CD4-positive, alpha-beta T cell treated with Interleukin-17A for 1 hour (primary cell): ENCODE measurements at regions not wholly inside any gene's neighbourhood (a gene's known extent, or its start where the extent isn't known, plus 50 kb on each side); places are given as distances from the start of the nearest gene placed in this dataset.

ENCODE experiments used
- DNase-seq: peaks from one replicate; pipeline ENCODE4 v3.0.0-alpha.2; 2020

DNA sequence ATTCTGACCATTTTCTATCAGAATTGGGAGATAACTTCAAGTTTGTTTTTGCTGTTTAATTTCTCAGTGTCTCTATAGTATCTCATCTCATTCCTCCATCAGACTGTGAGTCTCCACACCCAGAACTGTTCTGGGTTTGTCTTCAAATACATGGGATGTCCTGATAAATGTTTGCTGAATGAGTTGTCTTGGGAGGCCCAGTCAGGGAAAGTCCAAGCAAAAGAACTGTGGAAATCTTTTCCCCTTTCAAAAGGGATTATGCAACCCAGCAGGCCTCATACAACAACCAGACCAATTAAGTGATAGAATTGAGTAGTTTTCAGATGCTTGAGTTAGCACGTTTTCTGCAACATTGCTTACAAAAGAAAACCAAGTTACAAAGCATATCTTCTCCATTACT lies 324.4 kb downstream of the BRINP1 start:
- DNase-seq, result no peak

DNA sequence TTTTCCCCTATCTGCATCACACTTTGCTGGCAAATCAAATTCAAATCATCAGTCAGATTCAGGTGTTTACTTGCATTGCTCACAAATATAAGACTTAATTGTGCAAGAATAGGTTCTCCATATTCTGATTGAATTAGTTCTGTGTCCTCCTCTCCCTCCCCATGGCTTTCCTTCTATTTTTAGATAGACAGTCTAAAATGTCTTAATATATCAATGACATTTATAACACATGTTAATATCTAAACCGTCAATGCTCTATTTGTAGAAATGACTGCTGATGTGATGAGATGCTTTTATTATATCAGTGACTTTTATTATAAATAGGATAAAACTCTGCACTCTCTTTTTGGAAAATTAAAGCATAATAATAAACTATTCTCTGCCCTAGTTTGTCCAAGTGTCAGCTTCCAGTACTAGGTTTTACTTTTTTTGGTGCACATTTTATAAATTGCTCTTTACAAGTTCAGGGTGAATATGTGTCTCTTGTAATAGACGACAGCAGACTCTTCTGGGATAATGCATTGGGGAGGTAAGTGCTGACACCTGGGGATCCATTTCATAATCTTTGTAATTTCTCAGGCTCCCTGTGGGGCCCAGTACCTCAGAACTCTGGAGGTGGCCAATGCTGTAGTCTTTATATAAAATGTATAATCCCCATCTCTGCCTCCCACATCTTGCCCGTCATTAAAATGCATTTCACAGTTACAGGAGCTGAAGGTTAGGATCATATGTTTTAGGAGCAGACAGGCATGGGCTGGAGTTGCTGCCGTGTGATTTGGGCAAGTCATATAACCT lies 321.5 kb downstream of the BRINP1 start:
- DNase-seq, result no peak

- DNase-seq, result no peak
These were observed 319.0 kb downstream of the BRINP1 start for GRCh38 chr9:119050281-119050680.

DNA sequence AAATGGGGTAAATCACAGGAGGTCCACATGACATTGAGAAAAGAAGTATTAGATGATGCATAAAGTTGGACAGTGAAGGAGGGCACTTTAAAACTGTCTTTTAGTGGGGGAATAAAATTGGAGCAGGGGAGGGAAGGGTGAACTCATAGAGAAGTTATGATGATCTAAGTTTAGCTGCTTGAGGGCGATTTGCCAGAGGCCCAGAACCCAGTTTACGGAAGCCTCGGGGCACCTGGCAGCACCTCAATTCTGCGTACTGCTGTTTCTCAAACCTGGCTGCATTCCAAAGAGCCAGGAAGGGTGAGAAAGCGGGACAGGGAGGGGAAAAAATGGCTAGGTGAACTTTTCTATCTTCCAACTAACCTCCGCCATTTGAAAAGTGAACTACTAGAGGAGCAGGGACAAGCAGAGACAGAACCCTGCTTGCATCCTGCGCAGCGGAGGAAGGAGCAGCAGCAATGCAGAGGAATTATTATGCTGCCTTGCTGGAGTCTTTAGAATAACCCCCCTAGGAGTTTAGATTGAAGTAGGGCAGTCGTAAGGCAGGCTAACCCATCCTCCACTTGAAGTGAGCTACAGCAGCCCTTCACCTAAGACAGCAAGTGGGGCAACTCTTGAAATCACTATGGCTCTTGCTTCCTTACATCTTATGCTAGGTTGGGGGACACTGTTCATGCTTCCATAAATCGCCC lies 316.8 kb downstream of the BRINP1 start:
- DNase-seq, result no peak

DNA sequence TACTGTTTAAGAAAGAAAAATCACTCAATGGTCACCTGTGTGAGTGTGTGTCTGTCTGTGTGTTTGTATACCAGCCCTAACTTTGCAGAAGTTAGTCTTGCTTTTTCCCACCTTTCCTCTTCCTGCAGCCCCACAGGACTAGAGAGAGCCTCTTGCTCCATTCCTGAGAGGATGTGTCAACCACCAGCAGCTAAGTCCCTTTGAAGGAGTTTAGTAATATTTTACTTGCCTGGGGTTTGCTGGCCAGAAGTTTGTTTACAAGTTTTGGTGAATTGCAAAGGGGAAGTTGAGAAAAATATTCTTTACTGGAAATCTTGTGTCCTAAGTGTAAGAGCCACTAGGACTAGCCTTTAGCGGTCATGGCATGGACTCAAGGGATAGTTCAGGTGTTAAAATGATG lies 316.2 kb downstream of the BRINP1 start:
- no peak for DNase-seq

- DNase-seq, result no peak
These were observed 308.4 kb downstream of the BRINP1 start for GRCh38 chr9:119060629-119061385.

- no peak for DNase-seq
These were observed 297.6 kb downstream of the BRINP1 start for GRCh38 chr9:119071636-119072035.

GRCh38 chr9:119074017-119074416 lies 295.2 kb downstream of the BRINP1 start:
- no peak for DNase-seq

- no peak for DNase-seq
These were observed 291.2 kb downstream of the BRINP1 start for GRCh38 chr9:119078015-119078414.

- DNase-seq, result no peak
These were observed 285.6 kb downstream of the BRINP1 start for GRCh38 chr9:119083673-119084072.

DNA sequence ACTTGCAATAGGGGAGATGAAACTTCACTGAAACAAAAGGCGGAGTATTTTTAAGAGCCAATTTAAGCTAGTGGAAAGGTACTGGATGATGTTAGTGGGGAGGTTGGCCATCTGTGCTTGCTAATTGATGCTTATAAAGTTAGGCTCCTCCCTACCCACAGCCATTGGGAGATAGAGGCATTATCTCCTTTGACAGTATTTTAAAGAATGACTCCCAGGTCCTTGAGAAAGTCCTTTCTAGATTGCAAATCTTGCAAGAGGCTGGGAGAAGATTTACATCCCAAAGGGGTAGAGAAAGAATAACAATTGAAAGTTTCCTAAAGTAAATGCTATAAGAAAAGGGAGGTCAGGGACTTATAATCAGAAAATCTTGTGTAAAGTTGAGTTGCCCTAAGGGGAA lies 282.6 kb downstream of the BRINP1 start:
- DNase-seq, result no peak

DNA sequence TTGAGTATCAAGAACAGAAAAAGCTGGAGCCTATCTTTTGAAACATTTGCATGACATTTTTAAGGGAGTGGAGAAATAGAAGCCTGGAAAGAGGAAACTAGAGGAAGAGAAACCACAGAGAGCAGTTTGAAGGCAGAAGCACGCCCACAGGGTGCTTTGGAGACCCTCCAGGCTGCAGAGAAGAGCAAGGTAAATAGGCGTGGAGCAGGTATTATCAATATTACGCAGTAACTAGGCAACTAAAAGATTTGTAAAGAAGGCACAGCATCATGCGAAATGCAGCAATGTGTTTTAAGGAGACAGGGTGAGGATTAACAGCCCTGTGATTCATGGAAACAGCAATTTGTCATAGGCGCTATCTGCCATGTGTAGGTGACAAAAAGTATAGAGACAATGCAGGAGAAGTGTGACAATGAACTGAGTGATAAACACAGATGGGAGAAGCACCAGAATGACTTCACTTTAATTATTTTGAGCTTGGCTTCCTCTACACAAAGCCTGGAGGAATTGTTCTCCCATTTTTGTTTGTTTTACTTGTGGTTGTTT lies 281.2 kb downstream of the BRINP1 start:
- DNase-seq, result no peak

GRCh38 chr9:119091074-119091473 lies 278.2 kb downstream of the BRINP1 start:
- no peak for DNase-seq

DNA sequence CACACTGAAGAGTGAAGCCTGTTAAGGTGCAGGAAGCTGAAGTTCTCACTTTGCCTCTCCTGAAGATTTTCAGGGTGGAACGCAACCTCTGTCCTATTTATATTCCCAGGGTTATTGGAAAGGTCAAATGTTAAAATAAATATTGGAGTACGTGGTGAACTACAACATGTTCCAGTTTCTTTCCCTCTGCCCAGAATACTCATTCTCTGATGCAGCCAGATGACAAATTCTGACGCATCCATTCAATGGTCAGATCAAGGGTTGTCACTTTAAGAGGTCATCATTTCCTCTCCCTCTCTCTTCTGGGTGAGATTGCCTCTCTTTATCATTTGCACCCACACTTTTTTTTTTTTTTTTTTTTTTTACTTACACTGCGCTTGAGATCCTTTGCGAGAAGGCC lies 277.1 kb downstream of the BRINP1 start:
- no peak for DNase-seq

DNA sequence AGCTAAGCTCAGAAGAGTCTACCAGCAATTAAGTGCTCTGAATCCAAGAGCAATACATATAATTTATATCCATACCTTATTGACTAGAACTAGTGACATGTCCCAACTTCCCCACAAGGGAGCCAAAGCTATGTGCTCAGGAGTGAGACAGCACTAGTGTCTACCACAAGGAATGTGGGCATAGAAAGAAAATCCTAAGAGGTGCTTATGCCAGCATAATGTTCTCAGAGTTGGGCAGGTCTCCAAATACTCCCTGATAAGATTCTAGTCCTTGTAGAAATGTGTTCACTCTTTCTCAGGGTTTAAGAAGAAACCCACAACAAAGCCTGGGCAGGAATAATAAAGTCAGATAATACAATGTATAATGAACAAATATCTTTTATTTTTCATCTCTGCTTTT lies 275.1 kb downstream of the BRINP1 start:
- DNase-seq, result no peak

- no peak for DNase-seq
These were observed 274.2 kb downstream of the BRINP1 start for GRCh38 chr9:119095072-119095471.

DNA sequence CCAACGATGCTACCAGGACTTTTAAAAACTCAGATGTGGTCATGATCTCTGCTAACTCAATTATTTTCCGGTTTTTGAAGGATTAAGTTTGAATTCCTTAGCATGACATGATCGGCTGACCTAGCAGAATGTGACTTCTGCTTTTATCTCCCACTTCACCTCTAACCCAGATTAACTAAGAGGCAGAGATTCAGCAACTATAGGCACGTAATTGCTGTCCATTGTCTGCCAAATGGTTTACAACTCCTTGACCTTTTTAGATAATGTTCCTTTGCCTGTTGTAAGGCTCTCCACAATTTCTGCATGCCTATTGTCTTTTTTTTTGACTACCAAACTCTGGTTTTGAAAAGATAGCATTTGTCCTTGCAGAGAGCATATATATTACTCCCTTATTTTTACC lies 268.2 kb downstream of the BRINP1 start:
- DNase-seq, result no peak

DNA sequence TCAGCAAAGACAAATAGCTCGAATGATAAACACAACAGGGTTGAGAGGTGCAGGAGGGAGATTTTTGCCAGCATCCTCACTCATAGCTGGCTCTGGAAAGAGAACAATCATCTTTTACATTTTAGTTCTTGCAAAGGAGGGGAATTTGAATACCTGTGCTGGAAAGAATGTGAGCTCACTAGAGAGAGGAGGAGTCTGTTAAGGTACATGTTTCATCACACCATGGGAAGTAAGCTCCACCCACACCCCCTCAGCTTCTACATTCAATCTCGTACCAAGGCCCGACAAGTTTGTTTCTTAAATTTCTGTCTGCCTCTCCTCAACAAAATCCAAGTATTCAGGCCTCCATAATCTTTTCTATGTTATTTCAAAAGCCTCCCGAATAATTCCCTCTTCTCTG lies 254.6 kb downstream of the BRINP1 start:
- no peak for DNase-seq
